ENCODE measurements at regions not wholly inside any gene's neighbourhood (a gene's known extent, or its start where the extent isn't known, plus 50 kb on each side); places are given as distances from the start of the nearest gene placed in this dataset.

- no peak for DNase-seq
- Mint-ChIP-seq H3K27me3 (no peaks in the 10 kb centered on the region), H3K4me1 (no peaks in the 10 kb centered on the region), H3K4me3 (no peak overlapping the region), H3K9me3 (peaks cover 12% of the 10 kb centered on the region), H3K36me3 (ENCODE audit: low read depth) (no peaks in the 10 kb centered on the region), H3K27ac (no peak overlapping the region)
- no peak for ATAC-seq
These were observed 710.3 kb upstream of the ARPP21 start for GRCh38 chr3:34929036-34929435.

DNA sequence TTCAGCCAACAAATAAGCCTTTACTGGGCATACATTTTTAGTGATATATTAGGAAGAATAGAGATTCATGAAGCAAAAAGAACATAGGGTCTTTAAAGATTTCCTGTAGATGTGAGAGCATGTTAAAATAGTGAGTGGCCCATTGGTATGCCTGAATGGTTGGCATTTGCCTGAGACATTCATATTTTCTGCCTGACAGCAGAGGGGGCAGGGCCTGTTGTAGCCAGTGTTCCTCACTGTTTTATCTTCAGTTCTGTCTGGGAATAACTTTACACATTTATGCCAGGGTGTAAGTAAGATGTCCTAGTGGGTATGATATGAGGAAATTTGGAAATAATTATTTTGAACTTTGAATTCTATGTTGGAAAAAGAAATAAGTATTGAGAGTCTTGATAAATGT is 704.7 kb upstream of the ARPP21 start:
- Mint-ChIP-seq H3K4me1 (no peaks in the 10 kb centered on the region), H3K4me3 (no peak overlapping the region), H3K27ac (no peak overlapping the region), H3K36me3 (ENCODE audit: low read depth) (no peaks in the 10 kb centered on the region), H3K27me3 (no peaks in the 10 kb centered on the region), H3K9me3 (peaks cover 12% of the 10 kb centered on the region)
- DNase-seq (no peak), ATAC-seq (no peak)

DNA sequence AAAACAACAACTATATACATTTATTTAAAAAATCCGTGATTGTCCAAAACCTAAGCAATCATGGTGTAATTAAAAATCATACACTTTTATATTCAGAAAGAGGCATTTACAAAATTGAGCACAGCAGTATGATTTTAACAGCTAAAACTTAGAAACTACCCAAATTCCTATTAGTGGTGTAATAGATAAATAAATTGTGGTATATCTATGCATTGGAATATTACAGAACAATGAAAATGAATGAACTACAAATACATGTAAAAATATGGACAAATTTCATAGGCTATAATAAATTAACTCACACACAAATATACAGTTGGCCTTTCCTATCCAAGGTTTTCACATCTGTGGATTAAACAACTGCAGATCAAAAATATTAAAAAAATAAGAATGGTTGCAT is 700.5 kb upstream of the ARPP21 start:
- DNase-seq (no peak), ATAC-seq (no peak)
- no peaks in the 10 kb centered on the region for H3K27me3 Mint-ChIP-seq
- no peaks in the 10 kb centered on the region for H3K36me3 Mint-ChIP-seq (ENCODE audit: low read depth)
- H3K4me3 Mint-ChIP-seq: no peak overlapping the region
- H3K27ac Mint-ChIP-seq: no peak overlapping the region
- H3K9me3 Mint-ChIP-seq: peaks cover 3% of the 10 kb centered on the region
- no peaks in the 10 kb centered on the region for H3K4me1 Mint-ChIP-seq

GRCh38 chr3:34942256-34942655 is 697.1 kb upstream of the ARPP21 start:
- Mint-ChIP-seq H3K4me3 (no peak overlapping the region), H3K36me3 (ENCODE audit: low read depth) (no peaks in the 10 kb centered on the region), H3K9me3 (peaks cover 3% of the 10 kb centered on the region), H3K27me3 (no peaks in the 10 kb centered on the region), H3K4me1 (no peaks in the 10 kb centered on the region), H3K27ac (no peak overlapping the region)
- ATAC-seq: no peak
- DNase-seq: no peak

DNA sequence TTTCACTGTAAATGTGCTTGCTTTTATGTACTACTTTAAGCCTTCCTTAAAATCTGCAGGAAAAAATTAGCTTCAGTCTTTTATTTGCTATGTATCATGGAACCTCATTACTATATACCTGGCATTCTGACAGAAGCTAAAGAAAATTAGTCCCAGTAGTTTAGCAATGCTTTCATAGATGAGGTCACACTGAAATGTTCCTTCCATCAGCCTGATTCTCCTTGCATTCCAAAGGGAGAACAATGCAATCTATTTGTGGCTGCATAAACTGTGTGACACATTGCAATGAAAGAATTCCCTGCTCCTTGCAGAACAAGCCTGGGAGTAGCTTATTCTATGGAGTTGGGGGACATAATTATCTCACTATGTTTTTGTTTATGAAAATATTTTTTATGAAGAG is 691.5 kb upstream of the ARPP21 start:
- Mint-ChIP-seq H3K9me3 (peaks cover 9% of the 10 kb centered on the region), H3K36me3 (ENCODE audit: low read depth) (no peaks in the 10 kb centered on the region), H3K27me3 (peaks cover 5% of the 10 kb centered on the region), H3K4me1 (no peaks in the 10 kb centered on the region), H3K4me3 (no peak overlapping the region), H3K27ac (no peak overlapping the region)
- ATAC-seq: no peak
- no peak for DNase-seq

GRCh38 chr3:34948517-34948916 is 690.8 kb upstream of the ARPP21 start:
- no peaks in the 10 kb centered on the region for H3K4me1 Mint-ChIP-seq

DNA sequence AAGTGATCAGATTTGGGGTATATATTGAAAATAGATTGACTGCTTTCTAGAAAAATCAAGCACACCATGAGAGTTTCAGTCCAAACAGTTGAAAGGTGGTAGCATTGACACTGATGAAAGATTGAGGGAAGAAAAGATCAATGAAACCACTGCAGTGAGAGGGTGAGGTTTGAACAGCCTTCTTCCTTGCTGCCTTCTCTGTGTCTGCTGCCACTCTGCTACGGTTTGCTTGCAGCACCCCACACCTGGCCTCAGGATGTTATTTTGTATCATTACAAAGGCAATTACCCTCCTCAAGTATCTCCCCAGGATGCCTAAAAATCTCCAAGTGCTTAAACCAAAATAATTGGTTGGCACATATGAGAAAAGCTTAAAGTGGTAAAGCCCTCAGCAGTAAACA is 683.6 kb upstream of the ARPP21 start:
- Mint-ChIP-seq H3K27ac (no peak overlapping the region), H3K4me3 (no peak overlapping the region), H3K9me3 (peaks cover 3% of the 10 kb centered on the region), H3K27me3 (no peaks in the 10 kb centered on the region), H3K4me1 (peaks cover 14% of the 10 kb centered on the region), H3K36me3 (ENCODE audit: low read depth) (no peaks in the 10 kb centered on the region)
- DNase-seq (no peak), ATAC-seq (peak; percentile 40)

More at GRCh38 chr3:34948517-34948916, 690.8 kb upstream of the ARPP21 start:
- Mint-ChIP-seq H3K4me3 (no peak overlapping the region), H3K27ac (no peak overlapping the region), H3K27me3 (peaks cover 5% of the 10 kb centered on the region), H3K9me3 (peaks cover 9% of the 10 kb centered on the region), H3K36me3 (ENCODE audit: low read depth) (no peaks in the 10 kb centered on the region)
- ATAC-seq: no peak
- DNase-seq: no peak

DNA sequence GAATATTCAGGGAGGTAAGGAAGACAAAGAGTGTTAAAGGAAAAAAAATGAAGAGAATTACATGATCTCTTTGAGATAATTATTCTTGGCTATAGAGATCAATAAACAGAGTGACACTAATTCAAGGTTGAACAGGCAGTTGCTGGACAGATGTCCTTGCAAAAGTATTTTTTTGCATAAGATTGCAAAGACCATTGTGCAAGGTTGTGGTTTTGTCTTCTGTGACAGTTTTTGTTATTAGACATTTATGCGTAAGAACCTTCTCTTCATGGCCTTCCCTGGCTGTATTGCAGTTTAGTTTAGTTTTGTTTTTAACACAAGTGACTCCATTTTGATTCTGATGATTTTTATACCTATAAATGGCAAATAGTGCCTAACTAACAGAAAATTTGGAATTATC is 682.8 kb upstream of the ARPP21 start:
- H3K4me3 Mint-ChIP-seq: no peak overlapping the region

DNA sequence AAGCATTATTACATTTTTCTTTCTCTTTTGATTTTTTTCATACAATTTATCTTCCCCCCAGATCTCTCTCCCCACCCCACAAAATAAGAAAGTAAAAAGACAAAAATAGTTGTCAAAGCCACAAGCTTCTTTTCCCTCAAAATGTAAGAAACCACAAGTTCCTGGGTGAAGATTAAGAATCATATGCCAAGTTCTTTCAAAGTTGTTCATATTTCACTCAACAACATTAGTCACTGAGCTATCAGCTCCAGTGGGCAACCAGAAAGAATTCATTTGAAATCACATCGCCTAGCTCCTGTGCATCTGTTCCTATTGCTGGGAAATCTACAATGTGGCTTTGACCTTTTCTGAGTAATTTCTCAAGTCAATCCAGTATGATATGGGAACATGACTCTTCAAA is 681.6 kb upstream of the ARPP21 start:
- Mint-ChIP-seq H3K27me3 (no peaks in the 10 kb centered on the region), H3K36me3 (ENCODE audit: low read depth) (no peaks in the 10 kb centered on the region), H3K9me3 (peaks cover 3% of the 10 kb centered on the region), H3K4me3 (no peak overlapping the region), H3K27ac (no peak overlapping the region), H3K4me1 (peaks cover 14% of the 10 kb centered on the region)
- ATAC-seq (peak; percentile 63), DNase-seq (no peak)

More for the DNA sequence above, 682.8 kb upstream of the ARPP21 start:
- no peak for DNase-seq
- no peaks in the 10 kb centered on the region for H3K36me3 Mint-ChIP-seq (ENCODE audit: low read depth)
- ATAC-seq: no peak
- peaks cover 3% of the 10 kb centered on the region for H3K9me3 Mint-ChIP-seq
- H3K27ac Mint-ChIP-seq: no peak overlapping the region
- peaks cover 14% of the 10 kb centered on the region for H3K4me1 Mint-ChIP-seq
- H3K27me3 Mint-ChIP-seq: no peaks in the 10 kb centered on the region

GRCh38 chr3:34969513-34969912 is 669.8 kb upstream of the ARPP21 start:
- Mint-ChIP-seq H3K36me3 (ENCODE audit: low read depth) (no peaks in the 10 kb centered on the region), H3K27me3 (no peaks in the 10 kb centered on the region), H3K4me1 (no peaks in the 10 kb centered on the region), H3K27ac (no peak overlapping the region), H3K4me3 (no peak overlapping the region), H3K9me3 (no peaks in the 10 kb centered on the region)
- ATAC-seq (no peak), DNase-seq (no peak)

DNA sequence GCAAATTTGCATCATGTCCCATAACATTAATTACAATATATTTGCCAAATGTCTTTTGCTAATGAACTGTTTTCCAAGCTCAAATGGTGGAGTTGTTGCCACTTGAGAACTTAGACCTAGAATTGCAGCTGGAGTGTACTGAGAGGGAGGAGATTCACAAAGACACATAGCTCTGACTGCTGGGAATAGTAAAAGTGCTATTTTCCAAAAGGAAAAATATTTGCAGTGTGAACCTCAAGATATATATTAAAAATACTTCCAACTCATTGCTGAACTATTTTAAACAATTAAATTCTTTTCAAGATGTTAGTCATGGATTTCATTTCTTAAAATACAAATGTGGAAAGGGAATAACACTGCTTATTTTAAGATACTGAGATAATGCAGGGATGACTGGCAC is 666.8 kb upstream of the ARPP21 start:
- H3K27ac Mint-ChIP-seq: no peak overlapping the region

DNA sequence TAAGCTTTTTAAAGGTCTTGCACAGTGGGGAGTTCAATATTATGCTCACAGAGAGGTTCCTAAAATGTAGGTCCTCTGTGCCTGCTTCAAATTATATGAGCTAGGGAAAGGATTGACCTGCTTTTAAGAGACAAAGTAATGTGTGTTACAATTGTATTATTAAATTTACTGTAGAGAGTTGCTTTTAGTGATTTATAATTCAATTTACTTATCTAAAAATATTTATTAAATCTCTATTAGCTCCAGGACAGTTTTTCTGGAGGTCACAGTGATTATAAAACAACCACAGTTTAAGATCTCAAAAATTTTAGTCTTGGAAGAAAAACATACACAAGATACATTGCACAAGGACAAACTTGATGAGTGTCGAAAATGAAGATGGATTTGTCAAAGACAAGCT is 665.7 kb upstream of the ARPP21 start:
- ATAC-seq (no peak), DNase-seq (no peak)
- H3K27ac Mint-ChIP-seq: no peak overlapping the region
- H3K9me3 Mint-ChIP-seq: peaks cover 18% of the 10 kb centered on the region
- no peaks in the 10 kb centered on the region for H3K27me3 Mint-ChIP-seq
- no peaks in the 10 kb centered on the region for H3K36me3 Mint-ChIP-seq (ENCODE audit: low read depth)
- H3K4me1 Mint-ChIP-seq: no peaks in the 10 kb centered on the region
- no peak overlapping the region for H3K4me3 Mint-ChIP-seq

More for the DNA sequence above, 666.8 kb upstream of the ARPP21 start:
- peaks cover 18% of the 10 kb centered on the region for H3K9me3 Mint-ChIP-seq
- no peaks in the 10 kb centered on the region for H3K27me3 Mint-ChIP-seq
- no peak overlapping the region for H3K4me3 Mint-ChIP-seq
- H3K36me3 Mint-ChIP-seq (ENCODE audit: low read depth): no peaks in the 10 kb centered on the region
- DNase-seq (no peak), ATAC-seq (no peak)
- H3K4me1 Mint-ChIP-seq: no peaks in the 10 kb centered on the region

GRCh38 chr3:34983631-34984030 is 655.7 kb upstream of the ARPP21 start:
- H3K27me3 Mint-ChIP-seq: no peaks in the 10 kb centered on the region
- no peak for ATAC-seq
- peaks cover 4% of the 10 kb centered on the region for H3K9me3 Mint-ChIP-seq
- H3K4me3 Mint-ChIP-seq: no peak overlapping the region
- H3K36me3 Mint-ChIP-seq (ENCODE audit: low read depth): no peaks in the 10 kb centered on the region
- no peak overlapping the region for H3K27ac Mint-ChIP-seq
- DNase-seq: no peak
- no peaks in the 10 kb centered on the region for H3K4me1 Mint-ChIP-seq

- Mint-ChIP-seq H3K4me3 (no peak overlapping the region), H3K9me3 (no peaks in the 10 kb centered on the region), H3K36me3 (ENCODE audit: low read depth) (no peaks in the 10 kb centered on the region), H3K4me1 (no peaks in the 10 kb centered on the region), H3K27me3 (no peaks in the 10 kb centered on the region), H3K27ac (no peak overlapping the region)
- DNase-seq: no peak
- no peak for ATAC-seq
These were observed 651.0 kb upstream of the ARPP21 start for GRCh38 chr3:34988296-34988695.

DNA sequence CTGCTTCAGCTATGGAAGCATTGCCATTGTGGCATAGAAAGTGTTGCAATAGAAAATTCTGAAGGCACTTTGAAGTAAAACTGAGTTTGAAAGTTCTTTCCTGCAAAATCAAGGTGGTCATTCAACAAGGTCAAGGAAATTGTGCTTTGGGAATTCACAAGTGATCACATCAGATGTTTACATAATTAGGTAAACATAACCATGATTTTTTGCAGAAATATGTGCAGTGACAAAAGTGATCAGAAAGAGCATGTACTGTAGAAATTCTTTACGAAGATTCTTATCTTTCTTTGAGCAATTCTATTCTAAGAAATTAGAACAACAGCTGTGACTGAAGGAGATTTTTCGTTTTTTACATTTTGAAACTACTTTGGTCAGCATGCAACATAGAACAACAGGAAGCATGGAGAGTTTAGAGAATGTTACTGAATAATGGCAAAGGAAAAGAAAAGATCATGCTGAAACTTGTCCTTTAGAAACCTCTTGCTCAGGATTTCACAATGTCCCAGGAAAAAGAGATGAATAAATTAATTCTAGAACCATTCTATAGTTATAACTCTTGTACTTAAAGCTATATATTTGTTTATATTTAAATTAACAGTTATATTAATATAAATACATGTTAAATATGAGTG is 643.4 kb upstream of the ARPP21 start:
- no peak for ATAC-seq
- no peak overlapping the region for H3K4me3 Mint-ChIP-seq
- no peaks in the 10 kb centered on the region for H3K4me1 Mint-ChIP-seq
- H3K27ac Mint-ChIP-seq: no peak overlapping the region
- H3K36me3 Mint-ChIP-seq (ENCODE audit: low read depth): no peaks in the 10 kb centered on the region
- H3K27me3 Mint-ChIP-seq: no peaks in the 10 kb centered on the region
- no peak for DNase-seq
- H3K9me3 Mint-ChIP-seq: peaks cover 2% of the 10 kb centered on the region

DNA sequence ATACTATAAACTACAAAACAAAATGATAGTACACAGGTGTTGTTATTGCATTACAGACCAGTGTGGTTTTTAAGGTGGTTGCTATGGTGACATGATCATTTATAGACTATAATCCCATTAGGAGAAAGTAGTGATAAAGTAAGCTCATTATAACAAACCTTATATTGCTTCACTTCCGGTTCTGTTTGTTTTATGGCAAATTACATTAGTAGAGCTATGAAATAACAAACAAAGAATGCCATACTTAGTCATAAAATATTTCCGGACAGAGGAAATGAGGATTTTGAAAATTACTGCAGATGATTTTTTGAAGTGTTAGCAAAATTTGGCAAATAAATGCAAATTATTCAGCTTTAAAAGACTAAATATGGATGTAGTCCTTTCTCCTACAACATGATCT is 640.4 kb upstream of the ARPP21 start:
- no peak for ATAC-seq

More for the DNA sequence above, 640.4 kb upstream of the ARPP21 start:
- no peaks in the 10 kb centered on the region for H3K4me1 Mint-ChIP-seq
- no peaks in the 10 kb centered on the region for H3K36me3 Mint-ChIP-seq (ENCODE audit: low read depth)
- H3K27ac Mint-ChIP-seq: no peak overlapping the region
- peaks cover 7% of the 10 kb centered on the region for H3K9me3 Mint-ChIP-seq
- no peak for DNase-seq
- H3K4me3 Mint-ChIP-seq: no peak overlapping the region
- H3K27me3 Mint-ChIP-seq: no peaks in the 10 kb centered on the region

Measured in activated naive CD8-positive, alpha-beta T cell treated with anti-CD3 and anti-CD28 coated beads, Interleukin-2, amount 50 U/mL, for 24 hours (primary cell).